NAMALWA (cell line): ENCODE measurements at regions not wholly inside any gene's neighbourhood (a gene's known extent, or its start where the extent isn't known, plus 50 kb on each side); places are given as distances from the start of the nearest gene placed in this dataset.

Experiments used
- DNase-seq: peaks from one replicate; pipeline ENCODE4 v3.0.0-alpha.2; 2015; ENCODE audit warnings: low spot score

DNA sequence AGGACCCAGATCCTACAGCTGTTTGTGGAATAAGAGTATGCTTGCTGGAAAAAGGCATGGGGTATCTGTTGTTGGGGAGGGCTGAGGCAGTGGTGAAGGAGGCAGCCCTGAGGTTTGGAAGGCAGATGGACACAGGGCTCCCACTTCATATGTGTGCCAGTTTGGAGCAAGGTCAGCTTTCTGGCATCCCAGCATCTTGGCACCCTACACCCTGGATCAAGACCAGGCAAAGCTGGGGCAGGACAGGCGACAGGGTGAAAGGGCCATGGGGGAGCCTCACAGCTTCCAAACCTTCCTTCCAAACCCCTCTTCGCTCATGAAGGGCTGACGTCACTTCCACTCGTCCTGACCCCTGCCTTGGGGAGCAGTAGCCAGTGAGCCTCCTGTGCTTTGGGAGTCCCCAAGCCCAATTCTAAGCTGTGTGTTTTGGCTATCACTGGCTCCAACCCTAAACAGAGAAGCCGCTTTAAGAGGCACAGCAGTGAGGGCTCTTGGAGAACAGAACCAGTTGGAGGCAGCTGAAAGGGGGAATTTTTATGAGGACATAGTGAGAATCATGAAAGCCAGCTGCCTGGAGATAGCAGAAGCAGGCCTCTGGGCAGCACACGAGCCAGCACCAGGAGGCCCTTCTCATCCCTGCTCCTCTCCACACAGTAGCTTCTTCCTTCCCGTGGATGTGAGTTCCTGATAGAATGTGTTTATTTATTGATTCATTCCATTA is 448.6 kb upstream of the CDH4 start:
- no peak for DNase-seq

DNA sequence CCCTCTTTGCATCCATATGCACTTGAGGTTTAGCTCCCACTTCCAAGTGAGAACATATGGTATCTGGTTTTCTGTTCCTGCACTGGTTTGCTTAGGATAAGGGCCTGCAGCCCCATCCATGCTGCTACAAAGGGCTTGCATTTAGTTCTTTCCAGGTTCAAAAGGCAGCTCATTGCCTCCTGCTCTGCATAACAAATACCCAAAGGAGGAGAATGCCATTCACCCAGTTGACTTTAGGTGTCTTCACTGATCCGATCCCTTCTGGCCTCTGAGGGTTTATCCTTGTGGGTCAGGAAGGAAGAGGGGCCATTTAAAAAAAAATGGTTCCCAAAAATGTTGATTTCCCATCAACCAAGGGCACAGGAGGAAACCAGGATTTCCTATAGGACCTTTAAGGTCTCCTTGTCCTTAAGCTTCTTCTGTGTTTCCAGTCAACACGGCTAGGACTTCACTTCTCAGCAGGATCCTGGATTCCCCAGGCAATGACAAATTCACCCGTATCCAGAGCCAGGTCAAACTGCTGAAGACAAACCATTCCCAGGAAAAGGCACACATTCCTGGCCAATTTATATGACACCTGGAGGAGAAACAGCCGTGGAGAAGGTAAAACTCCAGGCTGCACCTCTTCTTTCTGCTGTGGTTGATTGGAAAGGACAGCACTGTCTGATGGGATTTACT is 447.7 kb upstream of the CDH4 start:
- DNase-seq: no peak

DNA sequence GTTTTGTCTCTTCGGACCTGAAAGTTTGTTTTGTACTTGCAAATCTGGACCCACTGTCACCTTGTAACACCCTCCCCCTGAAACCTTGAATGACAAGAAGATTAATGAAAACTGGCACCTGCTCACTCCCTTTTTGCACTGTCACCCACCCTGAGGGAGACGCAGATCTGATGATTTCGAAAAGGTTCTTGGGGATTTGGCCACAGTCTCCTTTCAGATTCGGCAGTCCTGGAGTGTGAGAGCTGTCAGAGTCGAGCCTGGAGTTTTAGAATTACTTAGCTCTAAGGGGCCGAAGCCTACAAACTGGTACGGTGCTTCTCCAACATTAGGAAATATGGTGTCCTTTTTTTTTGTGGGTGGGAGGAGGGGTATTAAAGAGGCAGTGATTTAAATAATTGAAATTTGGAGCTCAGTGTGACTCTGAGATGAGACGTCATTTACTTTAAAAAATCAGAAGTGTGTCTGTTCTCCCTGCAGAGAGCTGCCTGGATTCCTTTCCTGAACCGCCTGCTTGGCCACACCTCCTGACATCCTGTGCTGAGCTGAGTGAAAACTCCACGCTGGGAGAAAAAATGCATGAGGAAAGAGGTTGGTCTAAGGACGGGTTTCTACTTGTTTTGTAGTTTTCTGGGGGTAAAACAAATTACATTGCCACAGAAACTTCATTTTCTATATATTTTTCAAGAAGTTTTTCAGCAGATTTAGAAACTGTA is 447.0 kb upstream of the CDH4 start:
- no peak for DNase-seq

DNA sequence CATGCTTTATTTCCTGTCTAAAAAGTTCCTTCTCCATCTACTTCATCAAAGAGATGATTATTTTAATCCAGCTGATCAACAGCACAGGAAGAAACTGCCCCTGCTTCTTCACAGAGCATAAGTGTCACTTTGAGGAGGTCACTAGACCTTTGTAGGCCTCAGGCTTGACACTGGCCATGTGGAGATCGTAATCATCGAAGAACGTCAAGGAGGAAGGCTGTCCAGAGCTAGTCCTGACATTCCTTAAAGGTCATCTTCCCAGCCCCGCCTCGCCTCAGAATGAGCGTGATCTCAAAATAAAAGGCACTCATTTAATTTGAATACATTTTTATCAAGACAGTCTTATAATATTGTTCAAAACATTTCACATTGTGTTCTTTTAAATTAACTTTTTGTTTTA is 445.7 kb upstream of the CDH4 start:
- no peak for DNase-seq

DNA sequence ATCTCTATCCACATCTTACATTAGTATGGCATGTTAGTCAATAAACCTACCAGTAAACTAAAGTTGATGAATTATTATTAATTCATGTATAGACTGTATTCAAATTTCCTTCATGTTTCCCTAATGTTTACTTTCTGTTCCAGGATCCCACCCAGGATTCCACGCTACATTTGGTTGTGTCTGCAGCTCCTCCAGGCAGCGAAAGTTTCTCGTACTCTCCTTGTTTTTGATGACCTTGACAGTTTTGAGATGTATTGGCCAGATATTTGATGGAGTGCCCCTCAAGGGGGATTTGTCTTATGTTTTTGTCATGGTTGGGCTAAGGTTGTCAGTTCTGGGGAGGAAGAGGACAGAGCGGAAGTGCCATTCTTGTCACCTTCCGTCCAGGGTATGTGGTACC is 445.2 kb upstream of the CDH4 start:
- DNase-seq: no peak

DNA sequence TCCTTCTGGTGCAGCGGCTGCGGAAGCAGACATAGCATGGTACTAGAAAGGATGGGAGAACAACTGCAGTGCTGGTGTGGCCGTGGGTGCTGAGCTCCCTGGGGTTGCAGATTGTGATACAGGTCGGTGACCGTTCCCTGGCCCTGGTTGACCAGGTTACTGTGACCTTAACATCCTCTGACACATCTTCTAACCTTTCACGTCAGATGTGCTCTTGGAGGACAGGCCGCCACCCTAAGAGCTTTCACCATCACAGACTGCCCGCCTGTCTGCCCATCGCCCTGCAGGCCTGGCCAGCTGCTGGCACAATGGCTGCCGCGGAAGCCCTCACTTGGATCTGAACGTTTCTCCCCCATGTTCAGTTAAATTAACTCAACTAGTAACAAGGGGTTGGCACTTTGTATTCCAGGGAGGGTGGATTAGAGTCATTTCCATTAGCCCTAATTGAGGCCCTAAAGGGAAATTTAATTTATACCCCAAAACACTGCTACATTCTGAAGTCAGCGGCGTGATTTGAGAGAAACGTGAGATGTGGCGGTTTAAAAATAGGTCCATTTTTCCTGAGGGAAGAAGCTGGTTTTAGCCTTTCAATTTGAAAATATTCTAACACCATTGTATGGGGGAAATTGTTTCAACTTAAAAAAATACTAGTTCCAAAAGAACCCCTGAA is 443.9 kb upstream of the CDH4 start:
- no peak for DNase-seq

DNA sequence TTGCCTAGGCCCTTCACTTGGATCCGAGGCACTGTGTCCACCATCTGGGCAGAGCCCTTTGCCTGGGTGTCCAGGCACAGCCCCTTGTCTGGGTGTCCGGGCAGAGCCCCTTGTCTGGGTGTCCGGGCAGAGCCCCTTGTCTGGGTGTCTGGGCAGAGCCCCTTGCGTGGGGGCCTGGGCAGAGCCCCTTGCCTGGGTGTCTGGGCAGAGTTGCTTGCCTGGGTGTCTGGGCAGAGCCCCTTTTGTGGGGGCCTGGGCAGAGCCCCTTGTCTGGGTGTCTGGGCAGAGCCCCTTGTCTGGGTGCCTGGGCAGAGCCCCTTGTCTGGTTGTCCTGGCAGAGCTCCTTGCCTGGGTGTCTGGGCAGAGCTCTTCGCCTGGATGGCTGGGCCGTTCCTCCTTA is 443.4 kb upstream of the CDH4 start:
- no peak for DNase-seq

DNA sequence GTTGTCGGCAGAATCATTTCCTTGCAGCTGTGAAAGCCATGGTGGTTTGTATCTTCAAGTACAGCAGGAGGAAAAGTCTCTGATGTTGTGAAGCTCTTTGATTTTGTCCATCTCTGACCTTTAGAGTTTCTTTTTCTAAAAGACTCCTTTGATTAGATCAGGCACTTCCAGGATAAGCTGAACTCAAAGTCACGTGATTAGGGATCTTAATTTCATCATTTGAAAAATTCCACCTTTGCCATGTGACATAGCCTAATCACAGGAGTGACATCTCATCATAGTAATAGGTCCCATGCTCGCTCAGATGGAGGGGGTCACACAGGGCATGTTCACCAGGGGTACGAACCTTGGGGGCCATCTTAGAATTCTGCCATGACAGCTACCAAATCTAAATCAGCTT is 441.5 kb upstream of the CDH4 start:
- DNase-seq: no peak

DNA sequence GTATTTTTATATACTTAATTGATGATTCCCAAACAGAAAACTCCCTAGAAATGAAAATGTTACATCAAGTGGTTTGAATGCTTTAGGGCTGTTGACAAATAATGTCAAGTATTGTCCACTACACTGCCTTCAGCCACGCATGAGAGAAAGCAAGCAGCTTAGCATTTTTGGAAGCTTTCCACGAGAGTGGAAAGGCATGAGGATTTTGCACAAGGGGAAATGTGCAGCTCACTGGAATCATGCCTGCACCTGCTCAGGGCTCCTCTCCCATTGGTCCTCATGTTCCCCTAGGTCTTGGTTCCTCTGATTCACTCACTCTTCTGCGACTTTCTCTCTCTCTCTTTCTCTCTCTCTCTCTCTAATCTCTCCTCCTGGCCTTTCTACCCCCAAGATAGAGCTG is 439.5 kb upstream of the CDH4 start:
- no peak for DNase-seq

DNA sequence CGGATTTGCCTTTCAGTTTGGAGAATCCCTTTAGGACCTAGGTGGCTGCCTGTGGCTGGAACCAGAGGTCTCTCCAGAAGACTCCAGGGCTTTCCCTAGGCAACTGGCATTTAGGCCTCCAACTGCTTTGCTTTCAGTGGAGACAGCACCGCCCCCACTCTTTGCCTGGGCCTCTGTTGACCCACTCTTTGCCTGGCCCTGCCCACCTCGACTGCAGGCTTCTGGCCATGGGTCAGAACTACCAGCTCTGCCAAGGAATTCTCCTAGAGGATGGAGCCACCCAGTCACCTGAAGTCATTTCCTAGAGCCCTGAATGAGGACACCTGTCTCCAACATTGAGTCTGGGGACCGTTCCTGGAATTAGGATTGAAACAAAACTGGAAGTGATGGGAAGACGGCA is 439.0 kb upstream of the CDH4 start:
- no peak for DNase-seq

DNA sequence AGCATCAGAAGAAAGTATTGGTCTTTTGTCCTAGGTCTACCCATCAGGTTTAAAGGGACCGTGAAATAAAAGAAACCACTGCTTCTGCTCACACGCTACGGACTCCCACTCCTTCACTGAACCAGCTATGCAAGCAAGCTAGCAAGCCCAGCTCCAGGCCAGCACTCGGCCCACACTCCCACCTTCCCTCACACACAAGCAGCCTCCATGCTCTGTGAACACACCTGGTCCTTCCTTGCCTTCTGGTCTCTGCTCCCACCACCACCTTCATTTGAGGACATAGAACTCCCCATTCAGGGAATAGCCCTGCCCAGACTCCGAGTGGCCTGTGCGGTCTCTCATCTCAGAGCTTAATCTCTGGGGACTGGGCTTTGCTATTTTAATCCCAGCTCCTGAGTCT is 436.4 kb upstream of the CDH4 start:
- DNase-seq: no peak

DNA sequence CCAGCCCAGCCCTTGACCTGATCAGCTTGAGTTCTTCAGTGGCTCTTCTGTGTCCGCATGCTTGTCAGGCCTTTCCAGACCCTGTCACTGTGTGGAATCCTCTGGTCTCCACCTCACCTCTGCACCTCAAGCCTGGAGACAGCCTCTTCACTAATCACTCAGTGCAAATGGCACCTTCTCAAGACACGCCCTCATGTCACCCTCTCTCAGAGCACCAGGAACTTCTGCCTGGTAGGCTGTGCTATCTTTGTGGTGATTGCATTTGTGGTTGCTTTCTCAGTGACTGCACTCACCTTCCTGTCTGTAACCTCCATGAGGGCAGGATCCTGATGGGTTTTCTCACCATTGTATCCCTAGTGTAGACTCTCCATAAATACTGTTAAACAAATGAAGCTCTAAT is 435.2 kb upstream of the CDH4 start:
- no peak for DNase-seq

DNA sequence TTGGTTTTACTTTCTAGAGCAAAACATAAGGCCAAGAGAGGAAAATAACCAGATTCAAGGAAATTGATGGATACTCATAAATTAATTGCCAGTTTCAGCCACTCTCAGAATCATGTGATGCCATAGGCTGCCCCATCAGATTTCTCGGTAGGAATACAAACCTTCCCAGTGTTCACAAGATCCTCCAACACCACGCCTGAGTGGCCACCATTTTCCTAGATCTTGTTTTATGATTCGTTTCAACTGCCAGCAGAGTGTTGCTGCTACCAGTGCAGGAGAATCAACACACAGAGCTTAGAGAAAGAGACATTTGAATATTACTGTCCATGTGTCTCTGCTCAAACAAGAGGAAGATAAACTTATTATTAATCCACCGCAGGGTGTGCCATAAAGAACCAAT is 434.2 kb upstream of the CDH4 start:
- no peak for DNase-seq

DNA sequence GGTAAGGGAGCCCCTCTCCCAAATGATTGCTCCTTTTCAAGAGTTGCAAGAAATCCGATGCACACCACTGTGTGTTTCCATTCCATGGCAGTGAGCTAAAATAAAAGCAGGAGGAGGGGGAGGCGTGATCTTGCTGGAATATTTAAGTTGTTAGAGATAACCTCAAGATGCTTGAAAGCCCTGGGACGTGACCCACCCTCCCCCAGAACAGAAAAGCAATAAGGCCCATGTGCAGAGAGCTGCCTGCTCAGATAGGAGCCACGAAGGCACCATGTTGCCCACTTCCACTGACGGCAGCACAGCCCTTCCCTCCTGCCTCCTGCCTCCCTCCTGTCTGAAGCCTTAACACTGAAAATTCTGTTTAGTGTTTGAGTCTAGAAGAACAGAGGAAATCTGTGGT is 432.6 kb upstream of the CDH4 start:
- DNase-seq: no peak

DNA sequence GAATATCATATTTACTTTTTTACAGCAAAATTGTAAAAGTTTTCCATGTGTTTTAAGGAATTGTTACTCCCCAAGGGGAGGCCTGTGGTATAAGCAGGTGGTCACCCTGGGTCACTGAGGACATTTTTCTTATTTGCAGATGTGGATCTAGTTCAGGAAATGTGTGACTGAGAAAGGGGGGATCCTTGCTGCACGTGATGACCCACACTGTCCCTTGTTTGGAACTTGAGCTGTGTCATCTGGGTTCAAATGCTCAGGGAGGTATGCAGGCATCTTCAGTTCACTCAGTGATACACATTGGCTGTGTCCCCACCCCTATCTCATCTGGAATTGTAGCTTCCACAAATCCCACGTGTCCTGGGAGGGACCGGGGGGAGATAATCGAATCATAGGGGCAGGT is 431.9 kb upstream of the CDH4 start:
- no peak for DNase-seq

DNA sequence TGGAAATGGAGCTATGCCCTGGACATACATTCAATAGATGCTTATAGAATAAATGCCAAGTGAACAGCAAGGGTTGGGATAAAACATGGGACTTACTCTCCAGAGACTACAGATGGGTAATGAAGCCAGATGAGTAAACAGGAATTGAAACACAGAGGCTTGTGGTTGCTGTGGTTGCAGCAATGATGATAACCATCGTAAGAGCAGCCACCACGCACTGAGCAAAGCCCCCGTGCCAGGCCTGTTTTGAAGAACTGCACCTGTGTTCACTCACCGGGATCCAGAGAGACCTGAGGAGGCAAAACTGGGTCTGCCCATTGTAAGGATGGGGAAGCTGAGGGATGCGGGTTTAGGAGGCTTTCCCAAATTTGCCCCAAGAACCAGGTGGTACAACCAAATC is 431.1 kb upstream of the CDH4 start:
- DNase-seq: no peak

DNA sequence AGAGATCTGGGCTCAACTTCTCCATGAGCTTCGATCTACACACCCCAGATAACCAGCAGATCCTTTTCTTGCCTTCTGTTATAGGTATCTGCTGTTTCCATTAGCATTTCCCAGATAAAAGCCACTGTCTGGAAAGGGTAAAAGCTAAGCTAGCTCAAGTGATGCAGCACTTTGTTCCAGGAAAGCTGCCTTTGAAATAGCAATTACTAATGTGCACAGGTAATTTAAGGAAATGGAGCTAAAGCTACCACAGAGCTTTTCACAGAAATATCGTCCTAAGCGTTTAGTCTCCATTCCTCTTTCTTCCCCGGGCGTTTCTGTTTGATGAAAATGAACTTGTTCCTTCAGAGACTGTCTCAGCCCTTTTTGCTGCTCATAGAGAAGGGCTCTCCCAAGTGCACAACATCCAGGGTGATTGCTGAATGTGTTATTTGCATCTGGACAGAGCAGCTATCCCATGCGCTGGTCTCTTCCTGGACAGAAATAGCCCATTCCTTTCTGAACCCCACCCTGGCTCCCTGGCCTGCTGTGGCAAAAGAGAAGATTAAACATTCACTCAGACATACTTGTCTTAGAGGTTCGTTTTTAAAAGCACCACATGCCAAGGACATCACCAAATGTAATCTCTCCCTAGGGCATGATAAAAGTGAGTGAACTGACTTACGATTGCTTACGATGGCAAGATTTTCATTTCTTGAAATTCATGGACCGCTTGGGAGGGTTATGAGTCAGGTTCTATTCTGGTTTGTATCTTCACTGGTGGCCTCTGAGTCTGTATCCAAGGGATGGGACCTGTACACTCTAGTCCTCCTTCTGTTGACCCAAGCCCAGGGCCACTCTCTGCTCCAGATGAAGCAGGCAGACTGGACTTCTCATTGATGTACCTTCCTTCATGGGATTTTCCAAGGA is 429.1 kb upstream of the CDH4 start:
- no peak for DNase-seq

DNA sequence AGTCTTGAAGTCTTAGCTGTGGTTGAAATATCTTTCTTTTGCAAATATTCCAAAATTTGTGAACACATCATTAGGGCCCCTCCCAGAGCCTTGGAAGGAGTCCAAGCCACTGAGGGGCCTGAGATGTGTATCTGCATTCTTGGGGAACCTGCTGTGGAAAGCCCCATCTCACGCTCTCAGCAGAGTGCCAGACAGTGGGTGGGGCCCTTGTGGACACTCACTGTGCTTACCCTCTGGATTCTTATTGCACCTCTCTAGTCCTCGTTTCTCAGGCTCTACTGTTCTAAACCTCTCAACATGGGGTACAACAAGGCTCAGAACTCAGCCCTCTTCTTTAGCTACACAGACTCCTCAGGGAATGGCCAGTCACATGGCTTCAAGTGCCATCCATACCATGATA is 416.2 kb upstream of the CDH4 start:
- no peak for DNase-seq

DNA sequence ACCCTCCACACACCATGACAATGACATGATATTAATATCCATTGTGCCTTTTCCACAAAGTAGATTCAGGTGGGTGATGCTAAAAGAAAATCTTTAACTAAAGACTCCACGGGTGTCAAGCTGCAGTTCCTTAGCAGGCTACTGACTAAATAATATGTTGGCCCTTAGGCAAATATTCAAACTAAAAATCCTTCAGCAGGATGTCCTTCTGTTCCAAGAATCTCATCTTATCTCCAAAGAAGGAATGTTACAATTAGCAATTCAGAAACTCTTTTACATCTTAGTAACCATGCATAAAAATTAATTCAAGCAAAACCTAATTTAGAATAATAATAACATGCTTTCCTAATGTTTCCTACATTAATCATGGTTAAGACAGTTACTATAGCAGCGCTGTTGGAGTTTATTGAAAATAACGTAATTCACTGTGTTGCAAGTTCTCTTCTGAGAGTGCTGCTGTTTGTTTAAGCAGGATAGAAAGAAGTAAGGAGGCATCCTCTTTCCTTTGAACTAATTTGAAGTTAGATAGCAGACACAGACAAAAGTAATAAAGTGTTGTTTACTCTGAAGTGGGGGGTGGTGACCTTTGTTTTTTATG is 414.8 kb upstream of the CDH4 start:
- DNase-seq: no peak

DNA sequence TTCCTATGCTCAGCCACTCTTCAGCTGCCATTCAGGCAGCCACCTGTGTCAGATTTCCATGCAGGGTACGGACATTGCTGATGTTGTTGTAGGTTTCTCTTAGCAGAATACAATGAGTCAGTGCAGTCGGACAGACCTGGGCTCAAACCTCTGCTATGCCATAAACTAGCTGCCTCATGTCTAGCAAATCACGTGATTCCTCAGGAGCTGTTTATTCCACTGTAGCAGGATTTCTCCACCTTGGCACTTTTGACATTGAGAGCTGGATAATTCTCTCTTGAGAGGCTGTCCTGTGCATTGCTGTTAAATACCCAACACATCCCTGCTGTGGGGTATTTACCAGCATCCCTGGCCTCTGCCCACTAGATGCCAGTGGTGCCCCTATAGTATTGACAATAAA is 413.8 kb upstream of the CDH4 start:
- no peak for DNase-seq

DNA sequence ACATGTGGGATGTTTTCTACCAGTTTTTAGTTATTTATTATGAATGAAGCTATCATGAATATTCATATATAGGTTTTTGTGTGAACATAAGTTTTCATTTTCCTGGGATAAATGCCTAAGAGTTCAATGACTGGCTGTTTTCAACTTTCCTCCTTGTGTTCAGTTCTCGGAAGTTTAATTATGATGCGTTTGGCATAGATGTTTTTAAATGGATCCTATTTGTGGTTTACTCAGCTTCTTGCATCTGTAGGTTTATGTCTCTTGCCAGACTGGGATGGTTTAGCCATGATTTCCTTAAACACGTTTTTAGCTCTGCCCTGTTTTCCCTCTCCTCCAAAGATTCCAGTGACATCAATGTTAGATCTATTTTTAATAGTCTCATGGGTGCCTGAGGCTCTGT is 411.1 kb upstream of the CDH4 start:
- no peak for DNase-seq

DNA sequence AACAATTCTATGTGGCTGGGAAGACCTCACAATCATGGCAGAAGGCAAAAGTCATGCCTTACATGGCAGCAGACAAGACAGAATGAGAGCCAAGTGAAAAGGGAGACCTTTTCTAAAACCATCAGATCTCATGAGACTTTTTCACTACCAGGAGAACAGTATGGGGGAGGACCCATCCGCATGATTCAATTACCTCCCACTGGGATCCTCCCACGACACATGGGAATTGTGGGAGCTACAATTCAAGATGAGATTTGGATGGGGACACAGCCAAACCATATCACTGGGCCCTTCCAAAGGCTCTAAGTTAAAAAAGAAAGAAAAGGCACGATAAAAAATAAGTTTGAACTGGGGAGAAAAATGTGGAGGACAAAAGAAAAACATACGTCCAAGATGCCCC is 406.9 kb upstream of the CDH4 start:
- DNase-seq: no peak
